H9 (cell line): ENCODE measurements at regions not wholly inside any gene's neighbourhood (a gene's known extent, or its start where the extent isn't known, plus 50 kb on each side); places are given as distances from the start of the nearest gene placed in this dataset.

Experiments
- DNase-seq: peaks from one replicate; pipeline ENCODE4 v3.0.0-alpha.2; 2017
- H2AFZ ChIP-seq: one replicate; pipeline ENCODE4 v1.6.1; 2013; ENCODE audit warnings: mild to moderate bottlenecking, low read length, control low read depth, moderate library complexity
- H2AK5ac ChIP-seq: 2 replicates; pipeline ENCODE4 v1.6.1; 2013; ENCODE audit warnings: low read length, control low read depth, mixed read lengths; ENCODE audit not compliant: insufficient read length
- H2BK120ac ChIP-seq: one replicate; pipeline ENCODE4 v1.6.1; 2013; ENCODE audit warnings: low read depth, mild to moderate bottlenecking, low read length, control low read depth, inconsistent platforms; ENCODE audit not compliant: poor library complexity, severe bottlenecking
- H2BK12ac ChIP-seq: 2 replicates; pipeline ENCODE4 v1.6.1; 2013; ENCODE audit warnings: low read length, control low read depth, mixed read lengths, low read depth; ENCODE audit not compliant: insufficient read length
- H2BK15ac ChIP-seq: 2 replicates; pipeline ENCODE4 v1.6.1; 2013; ENCODE audit warnings: low read depth, low read length, control low read depth
- H2BK20ac ChIP-seq: one replicate; pipeline ENCODE4 v1.6.1; 2013; ENCODE audit warnings: low read depth, mild to moderate bottlenecking, low read length, control low read depth, inconsistent platforms; ENCODE audit not compliant: poor library complexity, severe bottlenecking
- H2BK5ac ChIP-seq: 2 replicates; pipeline ENCODE4 v1.6.1; 2013; ENCODE audit warnings: low read length, control low read depth, mixed read lengths; ENCODE audit not compliant: insufficient read length
- H3K14ac ChIP-seq: 2 replicates; pipeline ENCODE4 v1.6.1; 2013; ENCODE audit warnings: low read length, control low read depth; ENCODE audit not compliant: insufficient read depth
- H3K18ac ChIP-seq: 2 replicates; pipeline ENCODE4 v1.6.1; 2013; ENCODE audit warnings: low read depth, mild to moderate bottlenecking, mixed read lengths, low read length, control low read depth; ENCODE audit not compliant: insufficient read length
- H3K23ac ChIP-seq: 2 replicates; pipeline ENCODE4 v1.6.1; 2013; ENCODE audit warnings: low read length, control low read depth, mixed read lengths, low read depth; ENCODE audit not compliant: insufficient read length
- H3K23me2 ChIP-seq: 2 replicates; pipeline ENCODE4 v1.6.1; 2013; ENCODE audit warnings: low read depth, mild to moderate bottlenecking, mixed read lengths, low read length, control low read depth; ENCODE audit not compliant: insufficient read length, poor library complexity, severe bottlenecking
- H3K27ac ChIP-seq: 2 replicates; pipeline ENCODE4 v1.5.1; 2013; ENCODE audit warnings: low read length, control low read depth, mixed read lengths, low read depth; ENCODE audit not compliant: insufficient read length
- H3K27me3 ChIP-seq: 2 replicates; pipeline ENCODE4 v1.6.1; 2013; ENCODE audit warnings: low read length, control low read depth, inconsistent platforms; ENCODE audit not compliant: insufficient read depth
- H3K4ac ChIP-seq: 2 replicates; pipeline ENCODE4 v1.6.1; 2013; ENCODE audit warnings: low read depth, mild to moderate bottlenecking, control low read depth, inconsistent platforms, low read length, moderate library complexity
- H3K4me1 ChIP-seq: 2 replicates; pipeline ENCODE4 v1.6.1; 2013; ENCODE audit warnings: low read length, control low read depth, inconsistent platforms; ENCODE audit not compliant: insufficient read depth
- H3K4me2 ChIP-seq: 2 replicates; pipeline ENCODE4 v1.6.1; 2013; ENCODE audit warnings: low read length, control low read depth, mixed read lengths; ENCODE audit not compliant: insufficient read length, insufficient read depth
- H3K56ac ChIP-seq: 2 replicates; pipeline ENCODE4 v1.6.1; 2013; ENCODE audit warnings: low read depth, mild to moderate bottlenecking, mixed read lengths, low read length, control low read depth; ENCODE audit not compliant: insufficient read length
- H3K79me1 ChIP-seq: 2 replicates; pipeline ENCODE4 v1.6.1; 2013; ENCODE audit warnings: low read depth, mild to moderate bottlenecking, moderate library complexity, low read length, control low read depth, inconsistent platforms; ENCODE audit not compliant: insufficient read depth, poor library complexity, severe bottlenecking
- H3K79me2 ChIP-seq: 2 replicates; pipeline ENCODE4 v1.6.1; 2013; ENCODE audit warnings: low read length, control low read depth, inconsistent platforms; ENCODE audit not compliant: insufficient read depth
- H3K9ac ChIP-seq: 2 replicates; pipeline ENCODE4 v1.6.1; 2013; ENCODE audit warnings: low read length, control low read depth, mixed read lengths; ENCODE audit not compliant: insufficient read length; ENCODE audit errors: extremely low read depth
- H3K9me3 ChIP-seq: one replicate; pipeline ENCODE4 v1.6.1; 2013; ENCODE audit warnings: low read depth, low read length, inconsistent platforms; ENCODE audit not compliant: control insufficient read depth
- H3T11ph ChIP-seq: one replicate; pipeline ENCODE4 v1.6.1; 2013; ENCODE audit warnings: mild to moderate bottlenecking, low read length, control low read depth, inconsistent platforms
- H4K20me1 ChIP-seq: one replicate; pipeline ENCODE4 v1.6.1; 2013; ENCODE audit not compliant: control insufficient read depth, insufficient read length, insufficient read depth
- H4K5ac ChIP-seq: 2 replicates; pipeline ENCODE4 v1.6.1; 2013; ENCODE audit warnings: low read depth, mild to moderate bottlenecking, mixed read lengths, low read length, control low read depth; ENCODE audit not compliant: insufficient read length
- H4K8ac ChIP-seq: replicated peaks from 2 replicates; pipeline ENCODE4 v1.6.1; 2013; ENCODE audit warnings: low read length, control low read depth, mixed read lengths, low read depth; ENCODE audit not compliant: insufficient read length
- H4K91ac ChIP-seq: 2 replicates; pipeline ENCODE4 v1.6.1; 2013; ENCODE audit warnings: low read depth, mild to moderate bottlenecking, moderate library complexity, mixed read lengths, low read length, control low read depth; ENCODE audit not compliant: insufficient read length
- H3K27ac Mint-ChIP-seq, 3 experiments: 2 replicates in 2 of 3; 3 replicates in 1 of 3; pipeline ENCODE4 v1.8.0; 2020 to 2021; ENCODE audit warnings: mixed read lengths in 3 of 3, mild to moderate bottlenecking in 1 of 3, moderate library complexity in 1 of 3
- H3K27me3 Mint-ChIP-seq: 2 replicates; pipeline ENCODE4 v1.8.0; 2021; ENCODE audit warnings: low read depth, mild to moderate bottlenecking, moderate library complexity, mixed read lengths
- H3K36me3 Mint-ChIP-seq, 3 experiments: 2 replicates in 2 of 3; 3 replicates in 1 of 3; pipeline ENCODE4 v1.8.0; 2020 to 2021; ENCODE audit warnings: low read depth in 3 of 3, mixed read lengths in 3 of 3; ENCODE audit not compliant: insufficient read depth in 1 of 3
- H3K4me1 Mint-ChIP-seq, 2 experiments: 2 replicates each; pipeline ENCODE4 v1.8.0; 2020; ENCODE audit warnings: mixed read lengths in 2 of 2
- H3K4me3 Mint-ChIP-seq, 2 experiments: 2 replicates in 1 of 2; 3 replicates in 1 of 2; pipeline ENCODE4 v1.8.0; 2020 to 2021; ENCODE audit warnings: mild to moderate bottlenecking in 2 of 2, mixed read lengths in 2 of 2, moderate library complexity in 1 of 2
- H3K9me3 Mint-ChIP-seq, 2 experiments: 2 replicates in 1 of 2; 3 replicates in 1 of 2; pipeline ENCODE4 v1.8.0; 2020; ENCODE audit warnings: mild to moderate bottlenecking in 2 of 2, mixed read lengths in 2 of 2, moderate library complexity in 1 of 2
- TF ChIP-seq, protein P1 (sequence below): fragments of 200-600 bp; sonication (generic); conservative IDR thresholded peaks from 3 replicates; pipeline ENCODE4 v1.8.0; 2021; ENCODE audit warnings: antibody characterized with exemption, mild to moderate bottlenecking

DNA sequence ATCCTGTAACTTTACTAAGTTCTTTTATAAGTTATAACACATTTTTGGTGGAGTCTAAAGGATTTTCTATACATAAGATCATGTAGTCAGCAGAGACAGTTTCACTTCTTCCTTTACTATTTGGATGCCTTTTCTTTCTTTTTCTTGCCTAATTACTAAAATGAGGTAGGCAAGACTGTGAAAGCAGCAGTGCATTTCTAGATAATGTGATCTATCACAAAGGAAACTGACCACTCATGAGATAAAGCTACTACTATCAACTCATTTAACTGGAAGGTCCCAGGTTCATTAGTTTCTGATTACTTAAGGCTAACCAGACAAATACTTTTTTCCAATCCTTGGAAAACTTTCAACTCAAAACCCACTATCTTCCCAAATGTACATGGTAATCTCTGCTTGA, 196.2 kb upstream of the E2F8 start:
- H4K91ac ChIP-seq: no peak overlapping the region
- H3K79me2 ChIP-seq: no peaks in the 10 kb centered on the region
- no peak overlapping the region for H3K9ac ChIP-seq
- H2BK15ac ChIP-seq: no peak overlapping the region
- H3K4me1 Mint-ChIP-seq: peaks cover 12 to 20% of the 10 kb centered on the region in 2 experiments
- no peaks in the 10 kb centered on the region for H3K27me3 ChIP-seq
- H3T11ph ChIP-seq: no peak overlapping the region
- no peak overlapping the region for H4K5ac ChIP-seq
- H2BK120ac ChIP-seq: no peak overlapping the region
- H2BK12ac ChIP-seq: no peak overlapping the region
- no peaks in the 10 kb centered on the region for H3K9me3 ChIP-seq
- peaks cover 5% of the 10 kb centered on the region; the same call in 1 of the 2 replicates for H3K4me1 ChIP-seq
- no peak overlapping the region for H2AFZ ChIP-seq
- H3K14ac ChIP-seq: no peak overlapping the region
- no peak overlapping the region for H3K18ac ChIP-seq
- no peak overlapping the region for H3K4me2 ChIP-seq
- H2AK5ac ChIP-seq: no peak overlapping the region
- no peak overlapping the region for H2BK20ac ChIP-seq
- no peaks in the 10 kb centered on the region for H3K23me2 ChIP-seq
- no peak overlapping the region for H2BK5ac ChIP-seq
- no peak overlapping the region for H3K27ac ChIP-seq
- TF ChIP-seq, protein P1, sequence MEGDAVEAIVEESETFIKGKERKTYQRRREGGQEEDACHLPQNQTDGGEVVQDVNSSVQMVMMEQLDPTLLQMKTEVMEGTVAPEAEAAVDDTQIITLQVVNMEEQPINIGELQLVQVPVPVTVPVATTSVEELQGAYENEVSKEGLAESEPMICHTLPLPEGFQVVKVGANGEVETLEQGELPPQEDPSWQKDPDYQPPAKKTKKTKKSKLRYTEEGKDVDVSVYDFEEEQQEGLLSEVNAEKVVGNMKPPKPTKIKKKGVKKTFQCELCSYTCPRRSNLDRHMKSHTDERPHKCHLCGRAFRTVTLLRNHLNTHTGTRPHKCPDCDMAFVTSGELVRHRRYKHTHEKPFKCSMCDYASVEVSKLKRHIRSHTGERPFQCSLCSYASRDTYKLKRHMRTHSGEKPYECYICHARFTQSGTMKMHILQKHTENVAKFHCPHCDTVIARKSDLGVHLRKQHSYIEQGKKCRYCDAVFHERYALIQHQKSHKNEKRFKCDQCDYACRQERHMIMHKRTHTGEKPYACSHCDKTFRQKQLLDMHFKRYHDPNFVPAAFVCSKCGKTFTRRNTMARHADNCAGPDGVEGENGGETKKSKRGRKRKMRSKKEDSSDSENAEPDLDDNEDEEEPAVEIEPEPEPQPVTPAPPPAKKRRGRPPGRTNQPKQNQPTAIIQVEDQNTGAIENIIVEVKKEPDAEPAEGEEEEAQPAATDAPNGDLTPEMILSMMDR: no peak
- H3K36me3 Mint-ChIP-seq: no peaks in the 10 kb centered on the region
- no peaks in the 10 kb centered on the region for H4K20me1 ChIP-seq
- H3K9me3 Mint-ChIP-seq: no peaks in the 10 kb centered on the region
- H3K27me3 Mint-ChIP-seq: peaks cover 7% of the 10 kb centered on the region
- H3K4me3 Mint-ChIP-seq: no peak overlapping the region
- no peak overlapping the region for H3K4ac ChIP-seq
- H3K79me1 ChIP-seq: no peaks in the 10 kb centered on the region
- H3K23ac ChIP-seq: no peak overlapping the region
- H3K56ac ChIP-seq: no peak overlapping the region
- no peak for DNase-seq
- H3K27ac Mint-ChIP-seq: no peak overlapping the region
- H4K8ac ChIP-seq: no peak overlapping the region
